Astrocyte (in vitro differentiated cells and primary cell): ENCODE measurements at regions not wholly inside any gene's neighbourhood (a gene's known extent, or its start where the extent isn't known, plus 50 kb on each side); places are given as distances from the start of the nearest gene placed in this dataset.

Experiments
- EZH2 ChIP-seq: IDR thresholded peaks from 2 replicates; pipeline ENCODE4 v1.6.1; 2012; ENCODE audit warnings: mild to moderate bottlenecking, low read length, inconsistent platforms; ENCODE audit not compliant: insufficient read depth
- TF ChIP-seq, protein P1 (sequence below): IDR thresholded peaks from 2 replicates; pipeline ENCODE4 v1.5.1; 2011; ENCODE audit warnings: low read depth, mild to moderate bottlenecking, inconsistent platforms, low read length, moderate library complexity; ENCODE audit not compliant: insufficient read depth

DNA sequence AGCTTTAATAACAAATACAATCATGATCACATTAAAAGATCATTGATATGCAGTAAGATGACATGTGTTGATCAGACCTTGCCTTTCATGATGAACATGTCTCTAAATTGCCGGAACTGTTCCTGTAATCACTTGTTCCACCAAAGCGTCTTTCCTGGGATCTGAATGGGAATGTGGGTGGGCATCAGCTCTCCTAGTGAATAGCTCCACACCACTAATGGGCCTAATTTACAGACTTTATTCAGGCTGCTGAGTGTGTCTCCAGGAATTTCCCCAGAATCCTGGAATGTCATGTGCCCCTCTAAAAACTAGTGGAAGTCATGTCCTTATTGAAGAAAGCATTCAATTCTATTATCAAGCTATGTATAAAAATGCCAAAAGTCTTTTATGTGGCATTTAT, 765.1 kb upstream of the CTNND2 start:
- TF ChIP-seq, protein P1, sequence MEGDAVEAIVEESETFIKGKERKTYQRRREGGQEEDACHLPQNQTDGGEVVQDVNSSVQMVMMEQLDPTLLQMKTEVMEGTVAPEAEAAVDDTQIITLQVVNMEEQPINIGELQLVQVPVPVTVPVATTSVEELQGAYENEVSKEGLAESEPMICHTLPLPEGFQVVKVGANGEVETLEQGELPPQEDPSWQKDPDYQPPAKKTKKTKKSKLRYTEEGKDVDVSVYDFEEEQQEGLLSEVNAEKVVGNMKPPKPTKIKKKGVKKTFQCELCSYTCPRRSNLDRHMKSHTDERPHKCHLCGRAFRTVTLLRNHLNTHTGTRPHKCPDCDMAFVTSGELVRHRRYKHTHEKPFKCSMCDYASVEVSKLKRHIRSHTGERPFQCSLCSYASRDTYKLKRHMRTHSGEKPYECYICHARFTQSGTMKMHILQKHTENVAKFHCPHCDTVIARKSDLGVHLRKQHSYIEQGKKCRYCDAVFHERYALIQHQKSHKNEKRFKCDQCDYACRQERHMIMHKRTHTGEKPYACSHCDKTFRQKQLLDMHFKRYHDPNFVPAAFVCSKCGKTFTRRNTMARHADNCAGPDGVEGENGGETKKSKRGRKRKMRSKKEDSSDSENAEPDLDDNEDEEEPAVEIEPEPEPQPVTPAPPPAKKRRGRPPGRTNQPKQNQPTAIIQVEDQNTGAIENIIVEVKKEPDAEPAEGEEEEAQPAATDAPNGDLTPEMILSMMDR, result no peak
- no peak for TF ChIP-seq EZH2
